ENCODE measurements at regions not wholly inside any gene's neighbourhood (a gene's known extent, or its start where the extent isn't known, plus 50 kb on each side); places are given as distances from the start of the nearest gene placed in this dataset.
A peak's percentile ranks its signal among the peaks of the same experiment; 100 is the strongest.

DNA sequence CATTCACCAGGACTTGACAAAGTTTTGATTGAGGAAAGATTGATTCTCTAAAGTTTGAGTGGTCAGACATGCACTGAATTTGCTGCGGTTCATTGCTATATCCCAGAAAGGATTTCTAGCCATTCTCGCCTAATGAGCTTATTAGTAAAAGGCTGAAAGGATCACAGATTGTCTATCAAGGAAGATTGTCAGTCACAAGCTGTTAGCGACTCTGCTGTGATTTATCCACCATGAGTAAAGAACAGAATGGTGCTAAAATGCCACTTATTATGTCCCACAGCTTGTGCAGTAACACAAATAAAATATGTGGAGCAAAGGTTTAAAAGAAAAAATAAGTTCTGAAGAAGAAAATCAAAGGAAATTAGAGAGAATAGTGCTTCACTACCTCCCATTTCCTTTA is 701.2 kb upstream of the CDH7 start:
- H3K27ac ChIP-seq (ENCODE audit: low read length) = no peak overlapping the region
- H3K36me3 ChIP-seq (ENCODE audit: control insufficient read depth in 1 of 2, insufficient read depth in 2 of 2, low read length in 2 of 2) = no peaks in the 10 kb centered on the region
- no peaks in the 10 kb centered on the region for H3K27me3 ChIP-seq (ENCODE audit: low read depth, low read length)
- H3K4me1 ChIP-seq (ENCODE audit: control insufficient read depth in 1 of 2, insufficient read depth in 2 of 2, low read length in 2 of 2) = no peaks in the 10 kb centered on the region
- no peak overlapping the region for H3K4me3 ChIP-seq (ENCODE audit: low read depth in 1 of 2, low read length in 2 of 2)
- H3K9me3 ChIP-seq (ENCODE audit: control insufficient read depth in 1 of 2, low read length in 2 of 2) = no peaks in the 10 kb centered on the region

DNA sequence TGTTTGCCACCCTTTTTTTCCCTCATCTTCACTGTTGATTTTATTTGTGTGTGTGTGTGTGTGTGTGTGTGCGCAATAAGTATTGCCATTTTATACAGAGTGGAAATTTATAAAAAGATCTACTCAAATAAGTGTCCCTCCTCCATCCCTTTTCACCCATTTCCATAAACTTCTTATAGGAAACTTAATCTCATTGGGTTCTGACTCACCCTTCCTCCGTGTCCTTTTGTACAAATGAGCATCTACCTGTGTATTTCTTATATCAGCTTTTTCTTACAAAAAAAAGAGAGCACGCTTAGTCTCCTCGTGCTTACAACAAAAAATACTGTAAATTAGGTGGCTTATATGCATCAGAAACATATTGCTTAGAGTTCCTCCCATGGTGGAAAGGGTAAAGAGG is 711.2 kb upstream of the CDH7 start:
- Histone ChIP-seq H3K9me3 (ENCODE audit: control insufficient read depth in 1 of 2, low read length in 2 of 2) (no peaks in the 10 kb centered on the region), H3K4me1 (ENCODE audit: control insufficient read depth in 1 of 2, insufficient read depth in 2 of 2, low read length in 2 of 2) (no peaks in the 10 kb centered on the region), H3K4me3 (ENCODE audit: low read depth in 1 of 2, low read length in 2 of 2) (no peak overlapping the region), H3K36me3 (ENCODE audit: control insufficient read depth in 1 of 2, insufficient read depth in 2 of 2, low read length in 2 of 2) (no peaks in the 10 kb centered on the region), H3K27me3 (ENCODE audit: low read depth, low read length) (no peaks in the 10 kb centered on the region), H3K27ac (ENCODE audit: low read length) (no peak overlapping the region)

DNA sequence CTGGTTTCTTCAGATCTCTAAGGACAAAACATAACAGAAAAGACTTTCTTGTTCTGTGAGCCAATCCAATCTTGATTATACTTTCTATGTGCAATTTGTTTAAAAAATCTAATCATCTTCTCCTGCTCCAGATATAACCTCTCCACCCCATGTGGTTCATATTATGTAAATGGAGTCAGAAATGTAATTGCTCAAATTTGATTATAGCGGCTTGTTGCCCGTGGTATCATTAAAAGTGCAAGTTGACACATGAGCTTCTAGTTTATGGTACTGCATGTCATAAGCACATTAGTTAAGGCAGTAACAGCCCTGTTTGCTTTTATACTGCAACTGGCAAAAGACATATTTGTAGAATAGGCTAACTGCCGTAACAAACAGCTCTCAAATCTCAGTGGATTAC is 715.1 kb upstream of the CDH7 start:
- no peak overlapping the region for H3K4me3 ChIP-seq (ENCODE audit: low read depth in 1 of 2, low read length in 2 of 2)
- no peaks in the 10 kb centered on the region for H3K9me3 ChIP-seq (ENCODE audit: control insufficient read depth in 1 of 2, low read length in 2 of 2)
- H3K36me3 ChIP-seq (ENCODE audit: control insufficient read depth in 1 of 2, insufficient read depth in 2 of 2, low read length in 2 of 2) = no peaks in the 10 kb centered on the region
- H3K4me1 ChIP-seq (ENCODE audit: control insufficient read depth in 1 of 2, insufficient read depth in 2 of 2, low read length in 2 of 2) = no peaks in the 10 kb centered on the region
- H3K27me3 ChIP-seq (ENCODE audit: low read depth, low read length) = no peaks in the 10 kb centered on the region
- no peak overlapping the region for H3K27ac ChIP-seq (ENCODE audit: low read length)

GRCh38 chr18:65025756-65026155 is 725.1 kb upstream of the CDH7 start:
- Histone ChIP-seq H3K36me3 (ENCODE audit: control insufficient read depth in 1 of 2, insufficient read depth in 2 of 2, low read length in 2 of 2) (no peaks in the 10 kb centered on the region), H3K9me3 (ENCODE audit: control insufficient read depth in 1 of 2, low read length in 2 of 2) (peaks cover 0 to 2% of the 10 kb centered on the region in 2 donors), H3K27ac (ENCODE audit: low read length) (no peak overlapping the region), H3K4me3 (ENCODE audit: low read depth in 1 of 2, low read length in 2 of 2) (no peak overlapping the region), H3K4me1 (ENCODE audit: control insufficient read depth in 1 of 2, insufficient read depth in 2 of 2, low read length in 2 of 2) (no peaks in the 10 kb centered on the region), H3K27me3 (ENCODE audit: low read depth, low read length) (no peaks in the 10 kb centered on the region)

DNA sequence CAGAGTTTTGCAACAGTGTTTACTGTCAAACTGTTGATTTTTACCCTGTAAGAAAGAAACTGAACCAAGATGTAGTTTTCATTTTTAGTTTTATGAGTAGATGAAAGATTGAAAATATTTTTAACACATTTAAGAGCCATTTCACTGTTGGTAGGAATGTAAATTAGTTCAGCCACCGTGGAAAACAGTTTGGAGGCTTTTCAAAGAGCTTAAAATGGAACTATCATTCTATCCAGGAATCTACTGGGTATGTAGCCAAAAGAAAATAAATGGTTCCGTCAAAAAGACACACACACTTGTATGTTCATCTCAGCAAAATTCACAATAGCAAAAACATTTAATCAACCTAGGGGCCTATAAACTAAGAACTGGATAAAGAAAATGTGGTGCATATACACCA is 729.8 kb upstream of the CDH7 start:
- Histone ChIP-seq H3K27ac (ENCODE audit: low read length) (no peak overlapping the region), H3K36me3 (ENCODE audit: control insufficient read depth in 1 of 2, insufficient read depth in 2 of 2, low read length in 2 of 2) (no peaks in the 10 kb centered on the region), H3K9me3 (ENCODE audit: control insufficient read depth in 1 of 2, low read length in 2 of 2) (no peaks in the 10 kb centered on the region), H3K4me3 (ENCODE audit: low read depth in 1 of 2, low read length in 2 of 2) (no peak overlapping the region), H3K4me1 (ENCODE audit: control insufficient read depth in 1 of 2, insufficient read depth in 2 of 2, low read length in 2 of 2) (no peaks in the 10 kb centered on the region), H3K27me3 (ENCODE audit: low read depth, low read length) (no peaks in the 10 kb centered on the region)

- Histone ChIP-seq H3K4me3 (ENCODE audit: low read depth in 1 of 2, low read length in 2 of 2) (no peak overlapping the region), H3K36me3 (ENCODE audit: control insufficient read depth in 1 of 2, insufficient read depth in 2 of 2, low read length in 2 of 2) (no peaks in the 10 kb centered on the region), H3K9me3 (ENCODE audit: control insufficient read depth in 1 of 2, low read length in 2 of 2) (no peaks in the 10 kb centered on the region), H3K27me3 (ENCODE audit: low read depth, low read length) (no peaks in the 10 kb centered on the region), H3K27ac (ENCODE audit: low read length) (no peak overlapping the region), H3K4me1 (ENCODE audit: control insufficient read depth in 1 of 2, insufficient read depth in 2 of 2, low read length in 2 of 2) (no peaks in the 10 kb centered on the region)
These were observed 732.6 kb upstream of the CDH7 start for GRCh38 chr18:65018184-65018583.

GRCh38 chr18:65017372-65017760 is 733.4 kb upstream of the CDH7 start:
- Histone ChIP-seq H3K9me3 (ENCODE audit: control insufficient read depth in 1 of 2, low read length in 2 of 2) (no peaks in the 10 kb centered on the region), H3K4me3 (ENCODE audit: low read depth in 1 of 2, low read length in 2 of 2) (no peak overlapping the region), H3K27me3 (ENCODE audit: low read depth, low read length) (no peaks in the 10 kb centered on the region), H3K36me3 (ENCODE audit: control insufficient read depth in 1 of 2, insufficient read depth in 2 of 2, low read length in 2 of 2) (no peaks in the 10 kb centered on the region), H3K27ac (ENCODE audit: low read length) (no peak overlapping the region), H3K4me1 (ENCODE audit: control insufficient read depth in 1 of 2, insufficient read depth in 2 of 2, low read length in 2 of 2) (no peaks in the 10 kb centered on the region)

DNA sequence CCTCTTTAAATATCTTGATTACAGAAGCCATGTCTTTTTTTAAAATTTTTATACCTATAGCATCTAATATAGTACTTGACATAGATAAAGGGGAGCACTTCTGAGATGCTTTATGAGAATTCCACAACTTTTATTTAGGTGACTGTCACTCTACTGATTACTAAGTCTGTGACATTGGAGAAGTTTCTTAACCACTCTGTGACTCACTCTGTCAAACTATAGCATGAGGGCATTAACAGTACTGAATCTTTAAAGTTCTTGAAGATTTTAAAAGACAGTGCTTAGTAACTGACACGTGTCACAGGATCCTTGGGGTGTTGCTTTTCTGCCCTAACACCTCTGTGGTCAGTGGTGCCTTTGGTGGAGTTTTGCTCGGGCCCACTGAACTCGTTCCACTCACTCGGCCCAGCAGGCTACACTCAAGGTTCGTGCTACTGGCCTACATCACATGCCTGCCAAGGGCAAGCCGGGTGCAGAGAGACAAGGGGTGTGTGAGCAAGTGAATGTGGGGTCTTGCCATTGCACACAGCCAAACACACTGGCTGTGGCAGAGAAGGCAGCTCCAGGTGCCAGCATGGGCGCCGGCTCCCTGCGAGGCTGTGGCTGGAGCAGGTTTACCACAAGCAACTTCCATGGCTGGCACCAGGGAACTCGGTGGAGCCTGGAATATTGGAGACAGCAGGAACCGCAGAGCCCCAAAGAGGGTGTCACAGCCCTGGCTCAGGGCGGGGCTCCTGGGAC is 734.0 kb upstream of the CDH7 start:
- H3K9me3 ChIP-seq (ENCODE audit: control insufficient read depth in 1 of 2, low read length in 2 of 2) = no peaks in the 10 kb centered on the region
- no peaks in the 10 kb centered on the region for H3K27me3 ChIP-seq (ENCODE audit: low read depth, low read length)
- H3K4me3 ChIP-seq (ENCODE audit: low read depth in 1 of 2, low read length in 2 of 2) = no peak overlapping the region
- no peaks in the 10 kb centered on the region for H3K4me1 ChIP-seq (ENCODE audit: control insufficient read depth in 1 of 2, insufficient read depth in 2 of 2, low read length in 2 of 2)
- no peaks in the 10 kb centered on the region for H3K36me3 ChIP-seq (ENCODE audit: control insufficient read depth in 1 of 2, insufficient read depth in 2 of 2, low read length in 2 of 2)
- no peak overlapping the region for H3K27ac ChIP-seq (ENCODE audit: low read length)

DNA sequence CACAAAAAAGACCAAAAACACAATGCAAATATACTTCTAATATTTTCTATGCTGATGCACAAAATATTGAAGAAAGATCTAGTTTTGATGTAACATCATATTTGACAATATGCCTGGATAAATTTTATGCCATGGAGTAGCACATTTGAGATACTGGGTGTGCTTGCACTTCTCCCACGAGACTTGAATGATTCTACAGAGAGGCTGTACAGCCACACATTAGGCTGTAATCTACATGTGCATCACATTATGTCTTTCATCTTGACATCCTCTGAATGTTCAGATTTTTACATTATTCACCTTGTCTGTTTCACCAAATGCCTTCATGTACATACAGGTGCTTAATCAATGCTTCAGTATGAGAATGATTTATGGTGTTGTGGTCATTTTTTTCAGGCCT is 756.4 kb upstream of the CDH7 start:
- Histone ChIP-seq H3K27me3 (ENCODE audit: low read depth, low read length) (no peaks in the 10 kb centered on the region), H3K4me1 (ENCODE audit: control insufficient read depth in 1 of 2, insufficient read depth in 2 of 2, low read length in 2 of 2) (no peaks in the 10 kb centered on the region), H3K4me3 (ENCODE audit: low read depth in 1 of 2, low read length in 2 of 2) (peak overlapping the region in 1 of 2 donors; percentile 26), H3K36me3 (ENCODE audit: control insufficient read depth in 1 of 2, insufficient read depth in 2 of 2, low read length in 2 of 2) (no peaks in the 10 kb centered on the region), H3K27ac (ENCODE audit: low read length) (no peak overlapping the region), H3K9me3 (ENCODE audit: control insufficient read depth in 1 of 2, low read length in 2 of 2) (no peaks in the 10 kb centered on the region)

GRCh38 chr18:64993695-64994094 is 757.1 kb upstream of the CDH7 start:
- Histone ChIP-seq H3K4me3 (ENCODE audit: low read depth in 1 of 2, low read length in 2 of 2) (no peak overlapping the region), H3K36me3 (ENCODE audit: control insufficient read depth in 1 of 2, insufficient read depth in 2 of 2, low read length in 2 of 2) (no peaks in the 10 kb centered on the region), H3K4me1 (ENCODE audit: control insufficient read depth in 1 of 2, insufficient read depth in 2 of 2, low read length in 2 of 2) (no peaks in the 10 kb centered on the region), H3K27me3 (ENCODE audit: low read depth, low read length) (no peaks in the 10 kb centered on the region), H3K27ac (ENCODE audit: low read length) (no peak overlapping the region), H3K9me3 (ENCODE audit: control insufficient read depth in 1 of 2, low read length in 2 of 2) (no peaks in the 10 kb centered on the region)

GRCh38 chr18:64992654-64993053 is 758.2 kb upstream of the CDH7 start:
- no peaks in the 10 kb centered on the region for H3K27me3 ChIP-seq (ENCODE audit: low read depth, low read length)
- H3K27ac ChIP-seq (ENCODE audit: low read length) = no peak overlapping the region
- no peaks in the 10 kb centered on the region for H3K4me1 ChIP-seq (ENCODE audit: control insufficient read depth in 1 of 2, insufficient read depth in 2 of 2, low read length in 2 of 2)
- H3K9me3 ChIP-seq (ENCODE audit: control insufficient read depth in 1 of 2, low read length in 2 of 2) = no peaks in the 10 kb centered on the region
- H3K36me3 ChIP-seq (ENCODE audit: control insufficient read depth in 1 of 2, insufficient read depth in 2 of 2, low read length in 2 of 2) = no peaks in the 10 kb centered on the region
- no peak overlapping the region for H3K4me3 ChIP-seq (ENCODE audit: low read depth in 1 of 2, low read length in 2 of 2)

DNA sequence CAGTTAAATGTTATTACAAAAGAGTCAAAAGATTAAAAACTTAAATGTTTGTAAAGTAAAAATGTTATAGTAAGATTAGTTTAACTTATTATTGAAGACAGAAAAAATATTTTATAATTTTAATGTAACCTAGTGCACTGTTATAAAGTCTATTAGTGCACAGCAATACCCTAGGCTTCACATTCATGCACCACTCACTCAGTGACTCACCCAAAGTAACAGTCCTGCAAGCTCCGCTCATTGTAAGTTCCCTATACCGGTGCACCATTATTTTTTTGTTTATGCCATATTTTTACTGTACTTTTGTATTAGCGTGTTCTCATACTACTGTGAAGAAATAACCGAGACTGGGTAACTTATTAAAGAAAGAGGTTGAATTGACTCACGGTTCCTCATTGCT is 759.7 kb upstream of the CDH7 start:
- Histone ChIP-seq H3K27ac (ENCODE audit: low read length) (no peak overlapping the region), H3K9me3 (ENCODE audit: control insufficient read depth in 1 of 2, low read length in 2 of 2) (no peaks in the 10 kb centered on the region), H3K4me1 (ENCODE audit: control insufficient read depth in 1 of 2, insufficient read depth in 2 of 2, low read length in 2 of 2) (no peaks in the 10 kb centered on the region), H3K27me3 (ENCODE audit: low read depth, low read length) (no peaks in the 10 kb centered on the region), H3K36me3 (ENCODE audit: control insufficient read depth in 1 of 2, insufficient read depth in 2 of 2, low read length in 2 of 2) (no peaks in the 10 kb centered on the region), H3K4me3 (ENCODE audit: low read depth in 1 of 2, low read length in 2 of 2) (no peak overlapping the region)

Measured in muscle layer of duodenum (tissue), 2 donors.